GM18909 (cell line): ENCODE measurements at regions not wholly inside any gene's neighbourhood (a gene's known extent, or its start where the extent isn't known, plus 50 kb on each side); places are given as distances from the start of the nearest gene placed in this dataset.
"Not testable (repeated sequence)": the region's sequence is repeated elsewhere in the genome, so short reads cannot be mapped to it uniquely, and the experiment has no call there.

Source experiments
- ATAC-seq: cut with Tn5 transposase; IDR thresholded peaks from one replicate; pipeline ENCODE4 v1.9.1; 2021; ENCODE audit warnings: mild to moderate bottlenecking; ENCODE audit not compliant: unreplicated experiment, poor library complexity

DNA sequence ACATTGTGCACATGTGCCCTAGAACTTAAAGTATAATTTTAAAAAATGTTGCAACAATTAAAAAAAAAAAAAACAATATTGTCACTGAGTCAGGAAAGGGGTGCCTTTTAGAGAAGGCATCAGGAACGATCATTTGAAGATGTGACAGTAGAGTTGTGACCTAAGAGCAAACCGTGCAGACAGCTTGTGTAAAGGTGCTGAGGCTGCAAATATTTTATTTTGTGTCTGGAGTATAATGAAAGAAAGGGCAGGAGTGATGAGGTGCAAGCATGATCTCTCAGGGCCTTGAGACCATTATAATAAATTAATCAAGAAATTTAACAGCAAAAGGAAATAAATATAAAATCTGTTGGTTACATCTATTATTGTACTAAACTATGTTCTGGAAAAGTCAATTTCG lies 1219.7 kb downstream of the OLFM4 start:
- ATAC-seq = no peak

DNA sequence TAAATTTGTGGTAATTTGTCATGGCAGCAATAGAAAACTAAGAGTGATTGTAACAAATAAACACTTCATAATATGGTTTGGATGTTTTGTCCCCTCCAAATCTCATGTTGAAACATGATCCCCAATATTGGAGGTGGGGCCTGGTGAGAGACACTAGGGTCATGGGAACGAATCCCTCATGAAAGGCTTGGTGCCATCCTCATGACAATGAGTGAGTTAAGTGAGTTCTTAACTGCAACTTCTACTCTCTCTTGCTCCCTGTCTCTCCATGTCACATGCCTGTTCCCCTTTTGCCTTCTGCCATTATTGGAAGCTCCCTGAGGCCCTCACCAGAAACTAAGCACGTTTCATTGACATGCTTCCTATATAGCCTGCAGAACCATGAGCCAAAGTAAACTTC lies 1233.2 kb downstream of the OLFM4 start:
- no peak for ATAC-seq

DNA sequence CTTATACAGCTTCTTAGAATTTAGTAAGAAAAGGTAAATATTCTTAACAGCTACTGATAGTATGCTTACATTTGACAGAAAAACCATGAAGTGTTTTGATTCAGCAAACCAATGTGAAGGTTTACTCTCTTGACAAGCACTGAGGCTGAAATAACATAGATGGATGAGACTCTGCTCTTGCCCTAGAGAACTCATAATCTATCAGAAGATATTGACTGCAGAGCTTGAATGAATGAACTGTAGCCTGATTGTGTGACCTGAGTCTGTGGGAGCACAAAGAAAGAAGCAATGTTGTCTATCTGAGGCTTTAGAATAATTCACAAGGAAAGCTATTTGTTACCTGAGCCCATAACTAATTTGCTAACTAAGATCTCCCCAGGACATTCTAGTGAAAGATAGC lies 1235.3 kb downstream of the OLFM4 start:
- no peak for ATAC-seq

DNA sequence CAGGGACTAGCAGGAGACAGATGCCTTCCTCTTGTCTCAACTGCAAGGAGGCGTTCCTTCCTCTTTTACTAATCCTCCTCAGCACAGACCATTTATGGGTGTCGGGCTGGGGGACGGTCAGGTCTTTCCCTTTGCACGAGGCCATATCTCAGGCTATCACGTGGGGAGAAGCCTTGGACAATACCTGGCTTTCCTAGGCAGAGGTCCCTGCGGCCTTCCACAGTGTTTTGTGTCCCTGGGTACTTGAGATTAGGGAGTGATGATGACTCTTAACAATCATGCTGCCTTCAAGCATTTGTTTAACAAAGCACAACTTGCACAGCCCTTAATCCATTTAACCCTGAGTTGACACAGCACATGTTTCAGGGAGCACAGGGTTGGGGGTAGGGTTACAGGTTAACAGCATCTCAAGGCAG lies 1238.6 kb downstream of the OLFM4 start:
- not testable (repeated sequence) for ATAC-seq

DNA sequence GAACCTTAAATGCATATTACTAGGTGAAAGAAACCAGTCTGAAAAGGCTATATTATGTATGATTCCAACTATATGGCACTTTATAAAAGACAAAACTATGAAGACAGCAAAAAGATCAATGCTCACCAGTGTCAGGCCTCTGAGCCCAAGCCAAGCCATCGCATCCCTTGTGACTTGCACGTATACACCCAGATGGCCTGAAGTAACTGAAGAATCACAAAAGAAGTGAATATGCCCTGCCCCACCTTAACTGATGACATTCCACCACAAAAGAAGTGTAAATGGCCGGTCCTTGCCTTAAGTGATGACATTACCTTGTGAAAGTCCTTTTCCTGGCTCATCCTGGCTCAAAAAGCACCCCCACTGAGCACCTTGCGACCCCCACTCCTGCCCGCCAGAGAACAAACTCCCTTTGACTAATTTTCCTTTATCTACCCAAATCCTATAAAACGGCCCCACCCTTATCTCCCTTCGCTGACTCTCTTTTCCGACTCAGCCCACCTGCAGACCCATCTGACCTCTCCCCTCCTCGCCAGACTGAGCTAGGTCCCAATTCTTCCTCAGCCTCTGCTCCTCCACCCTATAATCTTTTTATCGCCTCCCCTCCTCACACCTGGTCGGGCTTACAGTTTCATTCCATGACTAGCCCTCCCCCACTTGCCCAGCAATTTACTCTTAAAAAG lies 1239.5 kb downstream of the OLFM4 start:
- ATAC-seq = not testable (repeated sequence)

DNA sequence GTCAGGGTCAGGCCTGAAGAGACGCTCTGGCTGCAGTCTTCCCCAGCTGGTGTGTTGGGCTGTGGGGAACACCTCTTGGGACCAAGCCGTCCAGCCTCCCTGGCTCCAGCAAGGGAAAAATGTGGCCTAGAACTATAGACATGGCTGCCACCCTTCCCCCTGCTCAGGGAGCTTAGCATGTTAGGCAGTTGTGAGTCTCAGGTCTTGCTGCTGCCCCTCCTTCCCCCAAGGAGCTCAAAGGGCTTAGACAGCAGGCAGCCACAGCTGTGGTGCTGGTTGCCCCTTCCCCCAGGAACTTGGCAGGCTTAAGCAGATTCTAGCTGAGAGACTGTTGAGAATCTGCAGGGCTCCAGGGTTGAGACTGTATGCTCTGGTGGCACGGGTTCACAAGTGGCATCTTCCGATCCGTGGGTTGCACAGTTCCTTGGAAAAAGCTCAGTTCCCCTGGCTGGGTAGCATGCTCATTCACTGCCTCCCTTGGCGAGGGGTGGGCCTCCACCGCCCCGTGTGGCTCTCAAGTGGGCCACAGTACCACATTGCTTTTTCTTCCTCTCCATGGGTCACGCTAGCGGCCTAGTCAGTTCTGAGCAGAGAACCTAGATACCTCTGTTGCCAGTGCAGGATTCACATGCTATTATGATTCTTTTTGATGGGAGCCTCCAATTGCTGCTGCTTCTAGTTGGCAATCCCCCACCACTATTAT lies 1258.6 kb downstream of the OLFM4 start:
- ATAC-seq = no peak

DNA sequence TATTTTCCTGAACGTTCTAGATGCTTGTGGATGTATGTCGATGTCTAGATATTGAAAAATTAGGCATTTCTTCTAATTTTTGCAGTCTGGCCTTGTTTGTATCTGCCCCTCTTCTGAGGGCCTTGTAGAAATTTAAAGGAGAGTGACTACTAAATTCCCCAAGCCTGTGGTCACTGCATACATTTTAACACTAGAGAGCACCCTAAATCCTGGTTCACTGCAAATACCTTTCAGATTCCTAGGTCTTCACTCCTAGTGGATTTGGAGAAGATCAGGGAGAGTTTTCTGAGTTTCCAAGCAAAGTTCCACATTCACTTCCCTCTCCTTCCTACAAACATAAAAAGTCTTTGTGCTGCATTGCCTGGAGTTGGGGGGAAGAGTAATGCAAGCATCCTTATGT lies 1272.5 kb downstream of the OLFM4 start:
- ATAC-seq = no peak

DNA sequence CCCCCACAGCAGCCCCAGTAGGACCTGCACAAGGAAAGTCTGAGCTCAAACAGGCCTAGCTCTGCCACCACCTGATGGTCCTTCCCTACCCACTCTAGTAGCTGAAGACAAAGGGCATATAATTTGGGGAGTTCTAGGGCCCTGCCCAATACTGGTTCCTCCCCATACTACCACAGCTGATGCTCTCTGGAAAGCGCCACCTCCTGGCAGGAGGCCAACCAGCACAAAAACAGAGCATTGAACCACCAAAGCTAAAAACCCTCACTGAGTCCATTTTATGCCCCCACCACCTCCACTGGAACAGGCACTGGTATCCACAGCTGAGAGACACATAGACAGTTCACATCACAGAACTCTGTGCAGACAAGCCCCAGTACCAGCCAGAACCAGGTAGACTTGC lies 1276.8 kb downstream of the OLFM4 start:
- ATAC-seq = no peak

DNA sequence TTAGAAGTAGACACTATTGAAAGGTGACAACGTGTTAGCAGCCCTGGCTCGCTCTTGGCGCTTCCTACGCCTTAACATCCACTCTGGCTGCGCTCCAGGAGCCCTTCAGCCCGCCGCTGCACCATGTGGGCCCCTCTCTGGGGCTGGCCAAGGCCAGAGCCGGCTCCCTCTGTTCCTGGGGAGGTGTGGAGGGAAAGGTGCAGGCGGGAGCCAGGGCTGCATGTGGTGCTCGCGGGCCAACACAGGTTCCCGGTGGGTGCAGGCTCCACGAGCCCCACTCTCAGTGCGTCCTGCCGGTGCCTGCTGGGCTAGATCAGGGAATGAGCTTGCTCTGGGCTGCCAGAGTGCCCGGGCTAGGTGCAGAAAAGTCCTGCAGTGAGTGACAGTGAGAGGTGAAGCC lies 1284.3 kb downstream of the OLFM4 start:
- ATAC-seq = no peak

DNA sequence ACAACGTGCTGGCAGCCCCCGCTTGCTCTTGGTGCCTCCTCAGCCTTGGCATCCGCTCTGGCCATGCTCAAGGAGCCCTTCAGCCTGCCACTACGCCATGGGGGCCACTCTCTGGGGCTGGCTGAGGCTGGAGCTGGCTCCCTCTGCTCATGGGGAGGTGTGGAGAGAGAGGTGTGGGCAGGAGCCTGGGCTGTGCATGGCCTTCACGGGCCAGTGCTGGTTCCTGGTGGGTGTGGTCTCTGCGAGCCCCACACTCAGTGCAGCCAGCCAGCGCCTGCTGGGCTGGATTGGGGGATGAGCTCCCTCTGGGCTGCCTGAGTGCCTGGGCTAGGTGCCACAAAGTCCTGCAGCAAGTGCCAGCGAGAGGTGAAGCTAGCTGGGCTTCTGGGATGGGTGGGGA lies 1289.1 kb downstream of the OLFM4 start:
- ATAC-seq = no peak

DNA sequence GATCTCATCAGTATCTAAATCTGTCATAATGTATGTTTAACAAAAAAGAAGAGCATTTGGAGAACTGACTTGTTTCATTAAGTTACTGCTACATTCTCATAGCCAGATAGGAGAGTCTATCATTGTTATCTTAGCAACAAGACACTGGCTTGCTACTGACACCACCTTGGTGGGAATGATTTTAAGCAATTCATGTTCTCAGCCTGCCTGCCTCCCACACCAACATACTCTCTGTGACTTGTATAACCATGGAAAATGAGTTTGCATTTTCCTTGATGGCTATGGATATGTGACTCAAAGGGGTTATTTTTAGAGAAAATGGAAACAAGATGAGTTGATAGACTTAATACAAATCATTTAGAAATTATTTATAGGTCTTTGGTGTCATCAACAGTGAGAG lies 1308.9 kb downstream of the OLFM4 start:
- no peak for ATAC-seq

DNA sequence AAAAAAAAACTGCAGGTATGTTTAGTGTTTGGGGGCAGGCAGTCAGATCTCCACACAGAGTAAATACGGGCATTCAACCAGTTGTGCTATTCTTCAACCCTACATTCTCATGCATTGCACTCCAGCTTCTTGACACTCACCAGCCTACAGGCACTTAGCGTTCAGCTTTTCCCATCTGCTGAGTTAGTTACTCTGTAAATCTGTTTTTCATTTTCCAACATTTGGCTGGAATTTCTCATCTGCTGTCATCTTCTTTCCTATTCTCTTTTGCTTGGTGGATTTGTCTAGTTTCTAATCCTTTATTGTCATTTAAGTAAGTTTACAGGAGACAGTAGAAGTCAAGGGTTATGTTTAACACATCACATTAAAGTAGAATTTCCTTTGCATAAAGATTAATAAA lies 1318.9 kb downstream of the OLFM4 start:
- ATAC-seq = no peak

DNA sequence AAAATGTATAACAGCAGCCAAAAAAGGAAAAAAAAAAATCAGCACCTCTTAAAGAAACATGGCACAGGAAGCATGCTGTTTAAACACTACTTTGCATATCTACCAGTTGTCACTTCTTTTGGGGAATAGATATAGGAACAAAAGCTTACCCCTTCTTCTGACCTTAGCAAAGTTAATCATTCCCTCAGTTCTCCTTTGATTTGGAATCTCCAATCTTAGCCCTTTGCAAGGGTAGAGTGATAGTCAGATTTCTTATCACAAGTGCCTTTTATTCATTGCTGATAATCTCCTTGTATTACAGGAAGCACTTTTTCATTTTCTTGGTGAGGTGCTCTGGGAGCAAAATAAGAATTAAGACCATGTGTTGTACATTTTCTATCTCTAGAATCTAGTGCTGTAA lies 1327.6 kb downstream of the OLFM4 start:
- no peak for ATAC-seq

DNA sequence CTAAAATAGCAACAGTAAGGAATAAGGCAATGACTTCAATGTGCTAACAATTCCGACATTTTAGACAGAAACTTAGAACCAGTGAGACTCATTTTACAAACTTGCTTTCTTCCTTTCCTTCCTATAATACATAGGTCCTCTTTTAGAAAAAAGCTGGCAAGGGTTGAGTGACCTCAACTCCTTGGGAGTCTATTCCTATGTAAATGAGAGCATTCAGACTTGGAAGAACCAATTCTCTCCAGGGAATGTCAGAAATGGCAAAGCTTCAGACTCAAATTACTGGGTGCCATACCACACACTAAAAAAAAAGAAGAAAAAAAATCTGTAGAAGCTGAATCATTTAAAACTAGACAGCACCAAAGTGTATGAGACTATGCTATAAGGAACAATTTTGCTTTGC lies 1328.2 kb downstream of the OLFM4 start:
- no peak for ATAC-seq

DNA sequence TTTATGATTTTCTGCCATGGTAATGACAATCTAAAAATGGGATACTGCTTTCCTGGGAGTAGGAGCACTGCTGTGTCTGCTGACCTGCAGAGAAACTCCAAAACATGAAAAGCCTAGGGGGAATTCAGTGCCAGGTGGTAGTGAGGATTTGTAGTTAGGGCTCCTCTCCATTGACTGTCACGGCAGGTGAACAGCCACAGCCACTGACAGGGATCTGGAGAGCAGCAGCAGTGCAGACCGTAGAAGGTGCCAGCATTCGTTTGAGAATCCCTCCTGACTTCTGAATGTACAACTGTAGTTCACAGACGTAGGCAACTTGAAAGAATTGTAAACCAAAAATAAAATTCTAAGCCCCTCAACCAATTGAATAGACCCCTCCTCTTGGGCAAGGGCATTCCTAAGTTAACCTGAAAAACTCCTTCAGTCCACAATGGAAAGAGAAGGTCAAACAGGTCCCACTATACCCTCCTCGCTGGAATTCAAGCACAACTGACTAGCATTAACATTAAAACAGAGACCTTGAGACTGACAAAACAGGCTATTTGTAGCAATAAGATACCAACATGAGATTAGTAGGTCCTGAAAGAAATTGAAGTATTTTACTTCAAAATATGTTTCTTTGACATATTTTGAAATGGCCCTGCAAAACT lies 1328.8 kb downstream of the OLFM4 start:
- no peak for ATAC-seq

DNA sequence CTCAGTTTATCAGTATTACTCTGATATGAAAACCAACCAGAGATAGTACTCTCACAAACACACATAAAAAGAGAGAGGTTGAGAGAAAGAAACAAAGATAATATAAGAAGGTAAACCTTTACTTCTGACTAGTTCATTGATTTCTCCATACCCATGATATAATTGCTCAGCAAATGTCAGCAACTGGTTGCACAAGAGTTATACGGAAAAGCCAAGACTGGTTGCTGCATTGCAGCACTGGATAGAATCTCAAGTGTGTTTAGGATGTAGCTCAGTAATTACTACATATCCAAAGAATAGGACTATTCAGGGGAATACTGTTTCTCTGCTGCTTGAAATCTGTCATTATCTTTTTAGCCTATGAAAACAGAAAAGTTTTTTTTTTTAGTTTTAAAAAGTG lies 1332.8 kb downstream of the OLFM4 start:
- ATAC-seq = no peak

DNA sequence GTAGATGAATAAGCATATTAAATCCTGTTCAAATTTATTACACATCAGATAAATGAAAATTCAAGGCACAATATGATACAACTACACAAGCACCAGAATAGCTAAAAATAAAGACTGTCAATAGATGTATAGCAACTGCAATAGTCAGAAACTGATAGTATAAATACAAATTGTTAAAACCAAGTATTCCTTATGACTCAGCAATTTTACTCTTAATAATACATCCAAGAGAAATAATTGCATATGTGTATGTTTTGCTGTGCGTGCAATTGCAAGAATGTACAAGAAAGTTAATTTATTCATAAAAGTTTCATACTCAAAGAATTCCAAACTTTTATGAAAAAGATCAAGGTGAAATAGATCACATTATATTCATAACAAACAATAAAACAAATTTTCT lies 1338.1 kb downstream of the OLFM4 start:
- no peak for ATAC-seq

DNA sequence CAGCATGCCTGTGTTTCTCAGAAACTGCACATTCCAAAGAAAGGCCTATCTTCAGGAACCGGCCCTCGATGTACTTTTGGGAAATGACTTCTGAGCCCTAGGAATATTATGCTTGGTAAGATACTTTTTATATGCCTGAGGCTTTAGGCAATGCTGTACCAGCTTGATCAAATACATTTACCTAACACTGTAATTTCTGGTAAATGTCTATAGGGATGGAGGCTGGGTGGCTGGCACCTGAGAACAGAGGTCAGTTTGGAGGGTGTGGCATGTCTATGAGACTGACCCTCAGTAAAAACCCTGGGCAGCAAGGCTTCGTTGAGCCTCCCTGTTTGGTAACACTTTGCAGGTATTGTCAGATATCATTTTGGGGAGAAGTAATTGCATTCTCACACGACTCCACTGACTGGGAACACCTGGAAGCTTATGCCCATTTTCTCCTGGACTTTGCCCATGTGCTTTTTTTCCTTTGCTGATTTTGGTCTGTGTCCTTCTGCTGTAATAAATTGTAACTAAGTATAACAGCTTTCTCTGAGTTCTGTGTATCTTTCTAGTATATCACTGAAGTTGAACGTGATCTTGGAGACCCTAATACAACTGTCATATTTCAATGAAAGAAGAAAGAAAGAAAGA lies 1339.1 kb downstream of the OLFM4 start:
- ATAC-seq = no peak

DNA sequence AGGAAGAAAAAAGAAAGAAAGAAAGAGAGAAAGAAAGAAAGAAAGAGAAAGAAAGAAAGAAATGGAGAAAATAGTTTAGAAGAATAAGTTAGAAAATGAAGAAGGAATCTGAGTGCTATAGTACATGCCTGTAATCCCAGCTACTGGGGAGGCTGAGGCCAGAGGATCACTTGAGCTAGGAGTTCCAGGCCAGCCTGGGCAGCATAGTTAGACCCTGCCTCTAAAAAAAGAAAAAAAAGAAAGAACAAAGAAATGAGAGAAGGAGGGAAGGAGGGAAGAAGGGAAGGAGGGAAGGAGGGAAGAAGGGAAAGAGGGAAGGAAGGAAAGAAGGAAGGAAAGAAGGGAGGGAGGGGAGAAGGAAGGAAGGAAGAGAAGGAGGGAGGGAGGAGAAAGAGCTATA lies 1339.8 kb downstream of the OLFM4 start:
- no peak for ATAC-seq

DNA sequence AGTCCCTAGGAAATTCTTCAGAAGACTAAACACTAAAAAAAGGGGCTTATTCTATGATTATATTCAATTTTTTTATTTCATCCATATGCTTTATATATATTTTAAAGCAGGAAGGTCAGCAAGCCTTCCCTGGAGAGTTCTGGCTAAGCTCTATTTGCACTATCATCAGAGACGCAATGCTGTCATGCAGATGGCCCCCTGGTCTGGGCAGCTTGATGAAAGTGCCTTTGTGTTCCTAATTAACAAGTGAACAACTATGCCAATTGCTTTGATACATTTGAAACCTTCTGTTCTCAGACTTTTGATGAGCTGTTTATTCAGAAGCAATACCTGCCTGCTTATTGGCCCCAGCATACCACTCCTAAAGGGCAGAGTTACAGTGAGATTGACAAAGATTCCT lies 1344.6 kb downstream of the OLFM4 start:
- ATAC-seq = no peak

DNA sequence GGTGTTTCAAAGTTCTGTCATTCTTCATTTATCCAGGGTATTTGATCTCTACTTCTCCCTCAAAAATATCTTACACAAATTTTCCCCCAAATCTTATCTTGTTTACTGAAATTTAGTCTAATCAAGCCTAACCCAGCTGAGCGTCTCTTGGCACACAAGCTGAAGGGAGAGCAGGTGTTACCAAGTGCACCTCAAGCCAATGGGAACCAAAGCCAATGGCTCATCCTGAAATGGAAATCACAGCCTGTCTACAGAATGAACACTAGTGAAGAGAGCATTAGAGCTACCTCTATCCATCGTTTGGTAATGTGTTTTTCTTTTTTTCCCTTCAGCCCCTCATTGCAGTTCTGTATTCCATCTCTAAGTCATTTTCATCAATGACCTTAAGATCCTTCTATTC lies 1350.8 kb downstream of the OLFM4 start:
- no peak for ATAC-seq
